K562 (cell line): ENCODE measurements at regions not wholly inside any gene's neighbourhood (a gene's known extent, or its start where the extent isn't known, plus 50 kb on each side); places are given as distances from the start of the nearest gene placed in this dataset.

ENCODE experiments used
- ATAC-seq: fragments of 200-7000 bp; cut with Tn5 transposase; 3 replicates; pipeline ENCODE4 v1.9.1; 2020; ENCODE audit warnings: moderate library complexity
- BruUV-seq: library from RNA; stranded (reverse); fragments of 400-500 nt; replicated peaks from 2 replicates; lab custom pipeline; 2021; lab: Mats Ljungman, UMichigan
- CTCF ChIA-PET: fragments of 300-600 bp; formaldehyde crosslinking; extraction: SDS; loops from one replicate; lab custom pipeline; 2021; ENCODE audit warnings: low intra/inter-chr PET ratio; lab: Yijun Ruan, JAX
- POLR2A ChIA-PET: fragments of 300-600, 350-650 bp; sonication (Branson Sonifier 250); formaldehyde crosslinking; extraction: SDS; loops from one replicate; lab custom pipeline; 2021; ENCODE audit warnings: antibody characterized with exemption, inconsistent platforms; lab: Yijun Ruan, JAX
- DNase-seq, 4 experiments: peaks; one replicate each; pipeline versions ENCODE4 v3.0.0 to v3.0.0-alpha.2; 2011 to 2018; ENCODE audit warnings: low spot score in 3 of 4, mixed read lengths in 3 of 4; ENCODE audit errors: extremely low read depth in 1 of 4
- FAIRE-seq: peaks from 2 replicates; lab custom pipeline; 2011; peaks lifted over from hg19 to GRCh38; lab: Jason Lieb, UNC
- H2AFZ ChIP-seq: 2 replicates; pipeline ENCODE4 v1.6.0; 2011; ENCODE audit warnings: low read depth, low read length, control low read depth, inconsistent platforms
- H3K27ac ChIP-seq: fragments of 200-600 bp; 3 replicates; pipeline ENCODE4 v1.8.0; 2011; ENCODE audit warnings: low read depth, mild to moderate bottlenecking, control low read depth, inconsistent platforms, low read length, moderate library complexity, mixed read lengths; ENCODE audit errors: extremely low read depth
- H3K27me3 ChIP-seq, 2 experiments: fragments of 300-600 bp in 1 of 2; 2 replicates in 1 of 2; 3 replicates in 1 of 2; pipeline versions ENCODE4 v1.6.0 to v1.8.0; 2011; ENCODE audit warnings: inconsistent platforms in 2 of 2, low read length in 2 of 2, mild to moderate bottlenecking in 1 of 2, mixed read lengths in 1 of 2, moderate library complexity in 1 of 2; ENCODE audit not compliant: control insufficient read depth in 2 of 2, insufficient read depth in 2 of 2
- H3K36me3 ChIP-seq: fragments of 300-600 bp; 3 replicates; pipeline ENCODE4 v1.8.0; 2011; ENCODE audit warnings: mild to moderate bottlenecking, low read length, inconsistent platforms; ENCODE audit not compliant: control insufficient read depth, insufficient read depth
- H3K4me1 ChIP-seq, 2 experiments: fragments of 200-600 bp in 1 of 2; replicated peaks in 1 of 2; 2 replicates in 1 of 2; 3 replicates in 1 of 2; pipeline versions ENCODE4 v1.5.1 to v1.8.0; 2011; ENCODE audit warnings: inconsistent platforms in 2 of 2, low read length in 2 of 2, mild to moderate bottlenecking in 1 of 2, mixed read lengths in 1 of 2, moderate library complexity in 1 of 2; ENCODE audit not compliant: control insufficient read depth in 2 of 2, insufficient read depth in 2 of 2
- H3K4me2 ChIP-seq: 2 replicates; pipeline ENCODE4 v1.6.1; 2011; ENCODE audit warnings: low read length, control low read depth, inconsistent platforms, mixed read lengths; ENCODE audit not compliant: insufficient read depth
- H3K4me3 ChIP-seq: fragments of 200-600 bp; sonication (generic), shearing (Covaris generic); 2 replicates; pipeline ENCODE4 v1.5.1; 2016; ENCODE audit warnings: control low read depth, inconsistent platforms
- H3K79me2 ChIP-seq: fragments of 200-600 bp; 3 replicates; pipeline ENCODE4 v1.8.0; 2011; ENCODE audit warnings: low read length, inconsistent platforms; ENCODE audit not compliant: control insufficient read depth, insufficient read depth
- H3K9ac ChIP-seq, 2 experiments: 2 replicates each; pipeline versions ENCODE4 v1.6.0 to v1.6.1; 2011; ENCODE audit warnings: low read depth in 2 of 2, low read length in 2 of 2, control low read depth in 1 of 2, inconsistent platforms in 1 of 2, mild to moderate bottlenecking in 1 of 2, mixed read lengths in 1 of 2; ENCODE audit not compliant: insufficient read depth in 1 of 2
- H3K9me1 ChIP-seq: one replicate; pipeline ENCODE4 v1.6.0; 2011; ENCODE audit warnings: inconsistent platforms, mild to moderate bottlenecking, low read length, moderate library complexity; ENCODE audit not compliant: control insufficient read depth, insufficient read depth
- H3K9me3 ChIP-seq: replicated peaks from 2 replicates; pipeline ENCODE4 v1.5.1; 2011; ENCODE audit warnings: low read depth, low read length, inconsistent platforms; ENCODE audit not compliant: control insufficient read depth, insufficient read depth
- H4K20me1 ChIP-seq: replicated peaks from 2 replicates; pipeline ENCODE4 v1.6.1; 2011; ENCODE audit warnings: low read length, inconsistent platforms, mixed read lengths; ENCODE audit not compliant: control insufficient read depth, insufficient read depth
- BCL6 ChIP-seq: fragments of 250-450 bp; sonication (Bioruptor Pico); IDR thresholded peaks from 2 replicates; pipeline ENCODE4 v1.4.0; 2020
- COPS2 ChIP-seq: fragments of 450-650 bp; conservative IDR thresholded peaks from 2 replicates; pipeline ENCODE4 v1.6.1; 2016; ENCODE audit warnings: mild to moderate bottlenecking, moderate library complexity
- DACH1 ChIP-seq: fragments of 450-650 bp; IDR thresholded peaks from 2 replicates; pipeline ENCODE4 v1.6.1; 2018; ENCODE audit not compliant: partially characterized antibody
- EHMT2 ChIP-seq: fragments of 450-650 bp; IDR thresholded peaks from 2 replicates; pipeline ENCODE4 v1.6.1; 2018; ENCODE audit warnings: antibody characterized with exemption
- ETS2 ChIP-seq: IDR thresholded peaks from 2 replicates; pipeline ENCODE4 v1.6.1; 2016; ENCODE audit warnings: borderline replicate concordance, missing genetic modification characterization, mild to moderate bottlenecking, moderate library complexity, missing compliant biosample characterization; ENCODE audit not compliant: poor library complexity, severe bottlenecking
- FOXJ2 ChIP-seq: fragments of 200-800 bp; sonication (Bioruptor generic); IDR thresholded peaks from 2 replicates; pipeline ENCODE4 v1.6.1; 2016; ENCODE audit warnings: missing genetic modification characterization, missing compliant biosample characterization
- HNRNPLL ChIP-seq: fragments of 200-400 bp; formaldehyde crosslinking; IDR thresholded peaks from 2 replicates; pipeline ENCODE4 v1.6.1; 2017; ENCODE audit warnings: low read length, low read depth, mild to moderate bottlenecking; ENCODE audit not compliant: poor library complexity, severe bottlenecking
- KAT7 ChIP-seq: sonication (generic); formaldehyde crosslinking; IDR thresholded peaks from 2 replicates; pipeline ENCODE4 v1.8.0; 2022; ENCODE audit warnings: missing genetic modification reagents, mild to moderate bottlenecking, borderline replicate concordance
- RFX1 ChIP-seq: fragments of 450-650 bp; IDR thresholded peaks from 2 replicates; pipeline ENCODE4 v1.6.1; 2016; ENCODE audit warnings: mild to moderate bottlenecking, moderate library complexity
- SREBF1 ChIP-seq: fragments of 150-350 bp; IDR thresholded peaks from 2 replicates; pipeline ENCODE4 v1.6.1; 2014; ENCODE audit warnings: antibody characterized with exemption, low read depth, low read length, borderline replicate concordance
- STAT5A ChIP-seq: IDR thresholded peaks from 2 replicates; pipeline ENCODE4 v1.6.1; 2012; ENCODE audit warnings: low read length, inconsistent platforms, borderline replicate concordance
- ZBED1 ChIP-seq: IDR thresholded peaks from 2 replicates; pipeline ENCODE4 v1.6.1; 2014
- ZNF174 ChIP-seq: fragments of 250-450 bp; sonication (Bioruptor Pico); IDR thresholded peaks from 2 replicates; pipeline ENCODE4 v1.4.0; 2020; ENCODE audit warnings: mild to moderate bottlenecking
- WGBS: fragments of 100-300 bp; shearing (Covaris generic); methylation state at CpG from one replicate; pipeline ENCODE4 v1.1.6; 2016; ENCODE audit warnings: low coverage, mixed read lengths; ENCODE audit not compliant: insufficient coverage; ENCODE audit errors: missing lambda C conversion rate; 5-methylcytosine and 5-hydroxymethylcytosine counted together
- in situ Hi-C: fragments of 300-500 bp; cut with MboI; formaldehyde crosslinking; loops from 4 replicates; pipeline ENCODE4 v1.15.0; 2018; ENCODE audit warnings: inconsistent platforms, mixed read lengths
- intact Hi-C: fragments of 100-400 bp; cut with micrococcal nuclease; formaldehyde crosslinking; loops from 2 replicates; pipeline ENCODE4 v1.14.2; 2022
- TF ChIP-seq, protein P1 (sequence below): fragments of 450-650 bp; IDR thresholded peaks from 2 replicates; pipeline ENCODE4 v1.6.1; 2016; ENCODE audit warnings: antibody characterized with exemption
- TF ChIP-seq, protein P2 (sequence below): fragments of 450-650 bp; IDR thresholded peaks from 2 replicates; pipeline ENCODE4 v1.6.1; 2018; ENCODE audit not compliant: partially characterized antibody
- TF ChIP-seq, protein P3 (sequence below), 2 experiments: fragments of 450-650 bp; conservative IDR thresholded peaks; 2 replicates each; pipeline ENCODE4 v1.6.1; 2017; ENCODE audit warnings: mild to moderate bottlenecking in 2 of 2, moderate library complexity in 2 of 2
- TF ChIP-seq, protein P4 (sequence below): fragments of 250-450 bp; sonication (Bioruptor Pico); IDR thresholded peaks from 2 replicates; pipeline ENCODE4 v1.9.0; 2021; ENCODE audit warnings: mild to moderate bottlenecking

DNA sequence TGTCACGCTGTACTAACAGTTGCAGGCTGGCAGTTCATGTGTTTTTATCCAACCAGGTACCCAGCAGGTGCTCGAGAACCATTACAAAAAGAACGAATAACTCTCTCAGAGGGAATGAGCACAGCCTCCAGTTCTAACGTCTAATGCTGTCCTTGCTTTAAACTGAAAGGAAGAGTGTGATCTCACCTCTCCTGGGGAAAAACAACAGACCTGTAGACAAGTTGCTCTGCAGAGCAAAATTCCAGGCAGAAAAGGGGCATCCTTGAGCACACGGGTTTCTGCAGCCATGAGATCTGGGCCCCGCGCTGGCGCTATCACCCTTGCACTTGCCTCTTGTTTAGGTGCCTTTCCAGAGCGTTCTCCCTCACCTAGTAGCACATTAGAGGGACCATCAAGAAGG, 92.5 kb upstream of the DNAH5 start:
- H3K9ac ChIP-seq: no peak overlapping the region
- peaks cover 2 to 12% of the 10 kb centered on the region in 2 experiments; a peak in 3 of 5 replicates for H3K27me3 ChIP-seq
- ChIA-PET POLR2A (no interaction called here), CTCF (no interaction called here)
- ATAC-seq (no peak), DNase-seq (no peak), FAIRE-seq (no peak)
- no peaks in the 10 kb centered on the region for H3K9me1 ChIP-seq
- peaks cover 0 to 4% of the 10 kb centered on the region in 2 experiments; a peak in 2 of 5 replicates for H3K4me1 ChIP-seq
- no peak overlapping the region for H3K4me3 ChIP-seq
- in situ Hi-C loops: no loop called here
- H3K4me2 ChIP-seq: no peak overlapping the region
- H4K20me1 ChIP-seq: no peaks in the 10 kb centered on the region
- H3K36me3 ChIP-seq: no peaks in the 10 kb centered on the region
- BruUV-seq: no TSS peak
- H2AFZ ChIP-seq: no peak overlapping the region
- WGBS: 7% methylated on average over 9 of the region's 9 CpGs
- H3K27ac ChIP-seq: no peak overlapping the region
- no peak for TF ChIP-seq FOXJ2
- TF ChIP-seq SREBF1: no peak
- TF ChIP-seq COPS2: no peak
- no peak for TF ChIP-seq BCL6 (CRISPR knock-in tag)
- no peak for TF ChIP-seq DACH1
- TF ChIP-seq, protein P1, sequence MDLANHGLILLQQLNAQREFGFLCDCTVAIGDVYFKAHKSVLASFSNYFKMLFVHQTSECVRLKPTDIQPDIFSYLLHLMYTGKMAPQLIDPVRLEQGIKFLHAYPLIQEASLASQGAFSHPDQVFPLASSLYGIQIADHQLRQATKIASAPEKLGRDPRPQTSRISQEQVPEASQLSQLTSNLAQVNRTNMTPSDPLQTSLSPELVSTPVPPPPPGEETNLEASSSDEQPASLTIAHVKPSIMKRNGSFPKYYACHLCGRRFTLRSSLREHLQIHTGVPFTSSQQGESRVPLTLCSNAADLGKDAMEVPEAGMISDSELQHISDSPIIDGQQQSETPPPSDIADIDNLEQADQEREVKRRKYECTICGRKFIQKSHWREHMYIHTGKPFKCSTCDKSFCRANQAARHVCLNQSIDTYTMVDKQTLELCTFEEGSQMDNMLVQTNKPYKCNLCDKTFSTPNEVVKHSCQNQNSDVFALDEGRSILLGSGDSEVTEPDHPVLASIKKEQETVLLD: no peak
- no peak for TF ChIP-seq RFX1
- TF ChIP-seq ETS2 (tag): no peak
- TF ChIP-seq, protein P2, sequence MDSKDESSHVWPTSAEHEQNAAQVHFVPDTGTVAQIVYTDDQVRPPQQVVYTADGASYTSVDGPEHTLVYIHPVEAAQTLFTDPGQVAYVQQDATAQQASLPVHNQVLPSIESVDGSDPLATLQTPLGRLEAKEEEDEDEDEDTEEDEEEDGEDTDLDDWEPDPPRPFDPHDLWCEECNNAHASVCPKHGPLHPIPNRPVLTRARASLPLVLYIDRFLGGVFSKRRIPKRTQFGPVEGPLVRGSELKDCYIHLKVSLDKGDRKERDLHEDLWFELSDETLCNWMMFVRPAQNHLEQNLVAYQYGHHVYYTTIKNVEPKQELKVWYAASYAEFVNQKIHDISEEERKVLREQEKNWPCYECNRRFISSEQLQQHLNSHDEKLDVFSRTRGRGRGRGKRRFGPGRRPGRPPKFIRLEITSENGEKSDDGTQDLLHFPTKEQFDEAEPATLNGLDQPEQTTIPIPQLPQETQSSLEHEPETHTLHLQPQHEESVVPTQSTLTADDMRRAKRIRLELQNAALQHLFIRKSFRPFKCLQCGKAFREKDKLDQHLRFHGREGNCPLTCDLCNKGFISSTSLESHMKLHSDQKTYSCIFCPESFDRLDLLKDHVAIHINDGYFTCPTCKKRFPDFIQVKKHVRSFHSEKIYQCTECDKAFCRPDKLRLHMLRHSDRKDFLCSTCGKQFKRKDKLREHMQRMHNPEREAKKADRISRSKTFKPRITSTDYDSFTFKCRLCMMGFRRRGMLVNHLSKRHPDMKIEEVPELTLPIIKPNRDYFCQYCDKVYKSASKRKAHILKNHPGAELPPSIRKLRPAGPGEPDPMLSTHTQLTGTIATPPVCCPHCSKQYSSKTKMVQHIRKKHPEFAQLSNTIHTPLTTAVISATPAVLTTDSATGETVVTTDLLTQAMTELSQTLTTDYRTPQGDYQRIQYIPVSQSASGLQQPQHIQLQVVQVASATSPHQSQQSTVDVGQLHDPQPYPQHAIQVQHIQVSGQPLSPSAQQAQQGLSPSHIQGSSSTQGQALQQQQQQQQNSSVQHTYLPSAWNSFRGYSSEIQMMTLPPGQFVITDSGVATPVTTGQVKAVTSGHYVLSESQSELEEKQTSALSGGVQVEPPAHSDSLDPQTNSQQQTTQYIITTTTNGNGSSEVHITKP: no peak
- no peak for TF ChIP-seq ZBED1
- no peak for TF ChIP-seq KAT7 (CRISPR knock-in tag)
- TF ChIP-seq STAT5A: no peak
- TF ChIP-seq ZNF174 (CRISPR knock-in tag): no peak
- TF ChIP-seq, protein P3, sequence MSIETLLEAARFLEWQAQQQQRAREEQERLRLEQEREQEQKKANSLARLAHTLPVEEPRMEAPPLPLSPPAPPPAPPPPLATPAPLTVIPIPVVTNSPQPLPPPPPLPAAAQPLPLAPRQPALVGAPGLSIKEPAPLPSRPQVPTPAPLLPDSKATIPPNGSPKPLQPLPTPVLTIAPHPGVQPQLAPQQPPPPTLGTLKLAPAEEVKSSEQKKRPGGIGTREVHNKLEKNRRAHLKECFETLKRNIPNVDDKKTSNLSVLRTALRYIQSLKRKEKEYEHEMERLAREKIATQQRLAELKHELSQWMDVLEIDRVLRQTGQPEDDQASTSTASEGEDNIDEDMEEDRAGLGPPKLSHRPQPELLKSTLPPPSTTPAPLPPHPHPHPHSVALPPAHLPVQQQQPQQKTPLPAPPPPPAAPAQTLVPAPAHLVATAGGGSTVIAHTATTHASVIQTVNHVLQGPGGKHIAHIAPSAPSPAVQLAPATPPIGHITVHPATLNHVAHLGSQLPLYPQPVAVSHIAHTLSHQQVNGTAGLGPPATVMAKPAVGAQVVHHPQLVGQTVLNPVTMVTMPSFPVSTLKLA (conservative IDR thresholded peaks at IDR 0.05): no peak
- no peak for TF ChIP-seq EHMT2
- TF ChIP-seq, protein P4, sequence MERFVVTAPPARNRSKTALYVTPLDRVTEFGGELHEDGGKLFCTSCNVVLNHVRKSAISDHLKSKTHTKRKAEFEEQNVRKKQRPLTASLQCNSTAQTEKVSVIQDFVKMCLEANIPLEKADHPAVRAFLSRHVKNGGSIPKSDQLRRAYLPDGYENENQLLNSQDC (CRISPR knock-in tag): no peak
- no peak for TF ChIP-seq HNRNPLL
- no peaks in the 10 kb centered on the region for H3K79me2 ChIP-seq
- intact Hi-C loops: no loop called here
- H3K9me3 ChIP-seq: no peaks in the 10 kb centered on the region
